HCT116 (cell line): ENCODE measurements at regions not wholly inside any gene's neighbourhood (a gene's known extent, or its start where the extent isn't known, plus 50 kb on each side); places are given as distances from the start of the nearest gene placed in this dataset.

Experiments used
- ATAC-seq: fragments of 200-7000 bp; cut with Tn5 transposase; 2 replicates; pipeline ENCODE4 v1.9.1; 2020; ENCODE audit warnings: mild to moderate bottlenecking, moderate library complexity
- BruUV-seq: library from RNA; stranded (reverse); fragments of 400-500 nt; replicated peaks from 2 replicates; lab custom pipeline; 2021; lab: Mats Ljungman, UMichigan
- CTCF ChIA-PET: fragments of 300-600 bp; sonication (Branson Sonifier 250); formaldehyde crosslinking; loops from one replicate; lab custom pipeline; 2021; ENCODE audit warnings: antibody characterized with exemption; lab: Charles Lee
- POLR2A ChIA-PET: fragments of 300-600, 350-600 bp; sonication (Branson Sonifier 250); formaldehyde crosslinking; loops from one replicate; lab custom pipeline; 2021; ENCODE audit warnings: antibody characterized with exemption; lab: Charles Lee
- RAD21 ChIA-PET, 2 experiments: fragments of 300-600 bp; sonication (Branson Sonifier 250); formaldehyde crosslinking; loops; one replicate each; lab custom pipeline; 2023; ENCODE audit warnings: low total read pairs in 2 of 2; ENCODE audit not compliant: uncharacterized antibody in 2 of 2, unreplicated experiment in 2 of 2, low non-redundant PET in 1 of 2; lab: Charles Lee
- DNase-seq: peaks from one replicate; pipeline ENCODE4 v3.0.0-alpha.2; 2010; ENCODE audit warnings: low read depth, low spot score
- H2AFZ ChIP-seq: fragments of 200-600 bp; shearing (Covaris generic), sonication (generic); 2 replicates; pipeline ENCODE4 v1.6.1; 2017; ENCODE audit warnings: low read depth, mixed run types, mixed read lengths, antibody characterized with exemption, low read length; ENCODE audit not compliant: poor library complexity, severe bottlenecking
- H3K27ac ChIP-seq: 2 replicates; pipeline ENCODE4 v1.5.1; 2012; ENCODE audit warnings: low read depth, low read length
- H3K27me3 ChIP-seq: fragments of 200-600 bp; sonication (generic); 2 replicates; pipeline ENCODE4 v1.6.1; 2016; ENCODE audit warnings: mixed run types, low read length, mixed read lengths; ENCODE audit not compliant: insufficient read depth
- H3K36me3 ChIP-seq, 2 experiments: fragments of 200-500 bp in 1 of 2; fragments of 200-600 bp in 1 of 2; sonication (Bioruptor generic) in 1 of 2; sonication (generic) in 1 of 2; 2 replicates each; pipeline versions ENCODE4 v1.5.1 to v1.6.1; 2014 to 2016; ENCODE audit warnings: low read length in 2 of 2, inconsistent platforms in 1 of 2, mixed read lengths in 1 of 2, mixed run types in 1 of 2; ENCODE audit not compliant: insufficient read depth in 2 of 2, control insufficient read depth in 1 of 2
- H3K4me1 ChIP-seq, 2 experiments: fragments of 200-600 bp in 1 of 2; sonication (generic) in 1 of 2; 2 replicates each; pipeline versions ENCODE4 v1.5.1 to v1.6.1; 2012 to 2017; ENCODE audit warnings: low read length in 2 of 2, inconsistent platforms in 1 of 2, mild to moderate bottlenecking in 1 of 2, mixed read lengths in 1 of 2, mixed run types in 1 of 2, moderate library complexity in 1 of 2; ENCODE audit not compliant: insufficient read depth in 2 of 2, control insufficient read depth in 1 of 2
- H3K4me2 ChIP-seq: fragments of 200-600 bp; sonication (generic); 2 replicates; pipeline ENCODE4 v1.6.1; 2017; ENCODE audit warnings: mixed run types, low read length, mixed read lengths
- H3K4me3 ChIP-seq, 2 experiments: fragments of 200-600 bp in 1 of 2; sonication (generic) in 1 of 2; replicated peaks in 1 of 2; 2 replicates each; pipeline ENCODE4 v1.5.1; 2011 to 2016; ENCODE audit warnings: low read length in 2 of 2, control low read depth in 1 of 2, low read depth in 1 of 2, mild to moderate bottlenecking in 1 of 2, mixed read lengths in 1 of 2, mixed run types in 1 of 2
- H3K79me2 ChIP-seq: fragments of 200-600 bp; sonication (generic); 2 replicates; pipeline ENCODE4 v1.6.1; 2017; ENCODE audit warnings: mild to moderate bottlenecking, mixed run types, low read length, moderate library complexity, mixed read lengths; ENCODE audit not compliant: insufficient read depth
- H3K9ac ChIP-seq: fragments of 200-600 bp; sonication (generic); 2 replicates; pipeline ENCODE4 v1.6.1; 2016; ENCODE audit warnings: low read length, mixed read lengths
- H3K9me2 ChIP-seq: fragments of 200-600 bp; sonication (generic), shearing (Covaris generic); 2 replicates; pipeline ENCODE4 v1.6.1; 2017; ENCODE audit warnings: mixed run types, mild to moderate bottlenecking, moderate library complexity; ENCODE audit not compliant: insufficient read depth
- H3K9me3 ChIP-seq, 2 experiments: fragments of 200-500 bp in 1 of 2; fragments of 200-600 bp in 1 of 2; sonication (Bioruptor generic) in 1 of 2; sonication (generic) in 1 of 2; 2 replicates each; pipeline ENCODE4 v1.6.1; 2014 to 2017; ENCODE audit warnings: low read length in 2 of 2, mixed read lengths in 2 of 2, inconsistent platforms in 1 of 2, low read depth in 1 of 2, mild to moderate bottlenecking in 1 of 2, mixed run types in 1 of 2, moderate library complexity in 1 of 2; ENCODE audit not compliant: control insufficient read depth in 1 of 2, insufficient read depth in 1 of 2
- H4K20me1 ChIP-seq: fragments of 200-600 bp; sonication (generic), shearing (Covaris generic); 2 replicates; pipeline ENCODE4 v1.6.1; 2017; ENCODE audit warnings: mixed run types, mild to moderate bottlenecking, moderate library complexity; ENCODE audit not compliant: insufficient read depth
- CBX3 ChIP-seq: IDR thresholded peaks from 2 replicates; pipeline ENCODE4 v1.6.1; 2012; ENCODE audit warnings: low read depth
- CEBPB ChIP-seq: IDR thresholded peaks from 2 replicates; pipeline ENCODE4 v1.6.1; 2012; ENCODE audit warnings: low read depth
- EGR1 ChIP-seq: IDR thresholded peaks from 2 replicates; pipeline ENCODE4 v1.6.1; 2012; ENCODE audit warnings: low read depth
- ELF1 ChIP-seq: IDR thresholded peaks from 2 replicates; pipeline ENCODE4 v1.6.1; 2012; ENCODE audit warnings: low read depth, borderline replicate concordance
- EZH2 ChIP-seq: fragments of 200-600 bp; sonication (generic); IDR thresholded peaks from 2 replicates; pipeline ENCODE4 v1.6.1; 2017; ENCODE audit warnings: antibody characterized with exemption, mixed run types
- EZH2phosphoT487 ChIP-seq: fragments of 200-600 bp; IDR thresholded peaks from 2 replicates; pipeline ENCODE4 v1.6.1; 2018; ENCODE audit warnings: antibody characterized with exemption, borderline replicate concordance
- FOSL1 ChIP-seq: IDR thresholded peaks from 2 replicates; pipeline ENCODE4 v1.6.1; 2012; ENCODE audit warnings: low read depth
- JUND ChIP-seq: IDR thresholded peaks from 2 replicates; pipeline ENCODE4 v1.6.1; 2012
- POLR2A ChIP-seq: IDR thresholded peaks from 2 replicates; pipeline ENCODE4 v1.7.0; 2011; ENCODE audit warnings: borderline replicate concordance; ENCODE audit not compliant: insufficient read depth, insufficient read length; ENCODE audit errors: extremely low read depth
- POLR2AphosphoS5 ChIP-seq: IDR thresholded peaks from 2 replicates; pipeline ENCODE4 v1.6.1; 2011; ENCODE audit warnings: mild to moderate bottlenecking, low read depth, low read length, moderate library complexity
- RAD21 ChIP-seq: IDR thresholded peaks from 2 replicates; pipeline ENCODE4 v1.6.1; 2012; ENCODE audit warnings: low read depth, mild to moderate bottlenecking
- SIN3A ChIP-seq: IDR thresholded peaks from 2 replicates; pipeline ENCODE4 v1.6.1; 2012; ENCODE audit warnings: low read depth
- SP1 ChIP-seq: IDR thresholded peaks from 2 replicates; pipeline ENCODE4 v1.6.1; 2012; ENCODE audit warnings: low read depth
- SRF ChIP-seq: IDR thresholded peaks from 2 replicates; pipeline ENCODE4 v1.6.1; 2012; ENCODE audit warnings: low read depth
- TCF7L2 ChIP-seq: IDR thresholded peaks from 2 replicates; pipeline ENCODE4 v1.7.0; 2011; ENCODE audit warnings: borderline replicate concordance, inconsistent platforms; ENCODE audit not compliant: insufficient read depth, insufficient read length; ENCODE audit errors: extremely low read depth
- YY1 ChIP-seq: IDR thresholded peaks from 2 replicates; pipeline ENCODE4 v1.6.1; 2011; ENCODE audit warnings: low read length, low read depth, moderate library complexity, mild to moderate bottlenecking; ENCODE audit not compliant: insufficient replicate concordance; ENCODE audit errors: extremely low read depth
- ZFX ChIP-seq: fragments of 450-650 bp; IDR thresholded peaks from 2 replicates; pipeline ENCODE4 v1.6.1; 2017
- intact Hi-C: fragments of 100-400 bp; cut with micrococcal nuclease; formaldehyde crosslinking; loops from 2 replicates; pipeline ENCODE4 v1.10.0; 2022
- TF ChIP-seq, protein P1 (sequence below), 3 experiments: fragments of 200-600 bp in 1 of 3; sonication (generic) in 1 of 3; IDR thresholded peaks in 2 of 3; conservative IDR thresholded peaks in 1 of 3; 2 replicates each; pipeline ENCODE4 v1.5.1; 2012 to 2017; ENCODE audit warnings: low read depth in 2 of 3, low read length in 2 of 3, antibody characterized with exemption in 1 of 3, borderline replicate concordance in 1 of 3, control low read depth in 1 of 3, mild to moderate bottlenecking in 1 of 3, mixed read lengths in 1 of 3, mixed run types in 1 of 3, moderate library complexity in 1 of 3; ENCODE audit not compliant: insufficient read depth in 1 of 3
- TF ChIP-seq, protein P2 (sequence below): IDR thresholded peaks from 2 replicates; pipeline ENCODE4 v1.6.1; 2011; ENCODE audit warnings: mild to moderate bottlenecking, low read length, moderate library complexity; ENCODE audit not compliant: insufficient replicate concordance; ENCODE audit errors: extremely low read depth
- TF ChIP-seq, protein P3 (sequence below): IDR thresholded peaks from 2 replicates; pipeline ENCODE4 v1.6.1; 2012

DNA sequence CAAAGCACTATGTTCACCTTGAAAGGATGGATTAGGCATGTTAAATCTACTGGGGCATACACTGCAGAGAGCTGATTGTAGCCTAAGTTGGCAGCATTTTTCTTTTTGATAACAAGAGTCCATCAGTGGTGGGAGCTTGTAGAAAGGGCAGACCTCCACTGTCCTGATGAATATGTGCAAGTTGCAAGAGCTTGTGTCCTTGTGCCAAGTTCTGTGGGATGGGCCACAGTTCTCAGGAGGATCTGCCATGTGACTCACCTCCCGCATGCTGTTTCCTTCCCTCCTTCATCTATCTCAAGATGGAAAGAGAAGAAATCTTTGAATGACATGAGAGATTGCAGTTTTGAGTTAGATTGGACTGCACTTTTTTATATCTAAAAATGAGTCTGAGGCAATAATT, 58.3 kb upstream of the GGTLC1 start:
- Histone ChIP-seq H2AFZ (no peak overlapping the region), H3K4me2 (no peak overlapping the region), H3K9me3 (no peaks in the 10 kb centered on the region), H3K9ac (no peak overlapping the region), H3K36me3 (no peaks in the 10 kb centered on the region), H3K9me2 (no peaks in the 10 kb centered on the region), H3K4me3 (no peak overlapping the region), H3K27me3 (no peaks in the 10 kb centered on the region), H3K4me1 (no peaks in the 10 kb centered on the region), H3K79me2 (no peaks in the 10 kb centered on the region), H4K20me1 (no peaks in the 10 kb centered on the region), H3K27ac (no peak overlapping the region)
- no peak for DNase-seq
- no peak for ATAC-seq
- ChIA-PET CTCF (no interaction called here), POLR2A (no interaction called here), RAD21 (no interaction called here)
- no TSS peak for BruUV-seq
- TF ChIP-seq, protein P1, sequence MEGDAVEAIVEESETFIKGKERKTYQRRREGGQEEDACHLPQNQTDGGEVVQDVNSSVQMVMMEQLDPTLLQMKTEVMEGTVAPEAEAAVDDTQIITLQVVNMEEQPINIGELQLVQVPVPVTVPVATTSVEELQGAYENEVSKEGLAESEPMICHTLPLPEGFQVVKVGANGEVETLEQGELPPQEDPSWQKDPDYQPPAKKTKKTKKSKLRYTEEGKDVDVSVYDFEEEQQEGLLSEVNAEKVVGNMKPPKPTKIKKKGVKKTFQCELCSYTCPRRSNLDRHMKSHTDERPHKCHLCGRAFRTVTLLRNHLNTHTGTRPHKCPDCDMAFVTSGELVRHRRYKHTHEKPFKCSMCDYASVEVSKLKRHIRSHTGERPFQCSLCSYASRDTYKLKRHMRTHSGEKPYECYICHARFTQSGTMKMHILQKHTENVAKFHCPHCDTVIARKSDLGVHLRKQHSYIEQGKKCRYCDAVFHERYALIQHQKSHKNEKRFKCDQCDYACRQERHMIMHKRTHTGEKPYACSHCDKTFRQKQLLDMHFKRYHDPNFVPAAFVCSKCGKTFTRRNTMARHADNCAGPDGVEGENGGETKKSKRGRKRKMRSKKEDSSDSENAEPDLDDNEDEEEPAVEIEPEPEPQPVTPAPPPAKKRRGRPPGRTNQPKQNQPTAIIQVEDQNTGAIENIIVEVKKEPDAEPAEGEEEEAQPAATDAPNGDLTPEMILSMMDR (IDR thresholded peaks at IDR 0.05 in 2 of 3, conservative IDR thresholded peaks at IDR 0.05 in 1 of 3; ENCODE audit: borderline replicate concordance in 1 of 3, insufficient read depth in 1 of 3, low read depth in 2 of 3, low read length in 2 of 3) = no peak
- TF ChIP-seq EZH2 (no peak), SP1 (no peak), ZFX (no peak), EGR1 (no peak), ELF1 (no peak), CBX3 (no peak), YY1 (no peak), POLR2AphosphoS5 (no peak), CEBPB (no peak), EZH2phosphoT487 (no peak), POLR2A (no peak), TCF7L2 (no peak), RAD21 (no peak), FOSL1 (no peak), SRF (no peak), SIN3A (no peak), JUND (no peak)
- TF ChIP-seq, protein P2, sequence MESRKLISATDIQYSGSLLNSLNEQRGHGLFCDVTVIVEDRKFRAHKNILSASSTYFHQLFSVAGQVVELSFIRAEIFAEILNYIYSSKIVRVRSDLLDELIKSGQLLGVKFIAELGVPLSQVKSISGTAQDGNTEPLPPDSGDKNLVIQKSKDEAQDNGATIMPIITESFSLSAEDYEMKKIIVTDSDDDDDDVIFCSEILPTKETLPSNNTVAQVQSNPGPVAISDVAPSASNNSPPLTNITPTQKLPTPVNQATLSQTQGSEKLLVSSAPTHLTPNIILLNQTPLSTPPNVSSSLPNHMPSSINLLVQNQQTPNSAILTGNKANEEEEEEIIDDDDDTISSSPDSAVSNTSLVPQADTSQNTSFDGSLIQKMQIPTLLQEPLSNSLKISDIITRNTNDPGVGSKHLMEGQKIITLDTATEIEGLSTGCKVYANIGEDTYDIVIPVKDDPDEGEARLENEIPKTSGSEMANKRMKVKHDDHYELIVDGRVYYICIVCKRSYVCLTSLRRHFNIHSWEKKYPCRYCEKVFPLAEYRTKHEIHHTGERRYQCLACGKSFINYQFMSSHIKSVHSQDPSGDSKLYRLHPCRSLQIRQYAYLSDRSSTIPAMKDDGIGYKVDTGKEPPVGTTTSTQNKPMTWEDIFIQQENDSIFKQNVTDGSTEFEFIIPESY = no peak
- TF ChIP-seq, protein P3, sequence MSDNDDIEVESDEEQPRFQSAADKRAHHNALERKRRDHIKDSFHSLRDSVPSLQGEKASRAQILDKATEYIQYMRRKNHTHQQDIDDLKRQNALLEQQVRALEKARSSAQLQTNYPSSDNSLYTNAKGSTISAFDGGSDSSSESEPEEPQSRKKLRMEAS = no peak
- intact Hi-C loops = no loop called here
